ENCODE measurements at regions not wholly inside any gene's neighbourhood (a gene's known extent, or its start where the extent isn't known, plus 50 kb on each side); places are given as distances from the start of the nearest gene placed in this dataset.

DNA sequence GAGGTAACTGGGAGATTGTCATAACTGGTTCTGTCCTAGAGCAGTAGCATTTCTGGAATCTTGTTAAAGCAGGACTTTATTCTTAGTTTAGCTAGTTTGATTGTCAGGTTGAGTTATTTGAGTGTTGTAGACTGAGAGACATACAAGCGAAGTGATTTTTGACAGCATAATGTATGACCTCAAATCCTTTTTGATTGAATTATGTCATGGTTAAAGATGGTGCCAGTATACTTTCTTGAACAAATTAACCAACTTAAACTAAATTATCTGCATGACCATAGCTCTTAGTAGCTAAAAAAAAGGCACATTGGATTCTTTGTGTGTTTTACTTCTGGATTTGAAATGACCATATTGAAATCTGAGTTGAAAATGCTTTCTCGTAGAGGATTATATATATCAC, 626.6 kb downstream of the TMTC2 start:
- TF ChIP-seq, protein P1, sequence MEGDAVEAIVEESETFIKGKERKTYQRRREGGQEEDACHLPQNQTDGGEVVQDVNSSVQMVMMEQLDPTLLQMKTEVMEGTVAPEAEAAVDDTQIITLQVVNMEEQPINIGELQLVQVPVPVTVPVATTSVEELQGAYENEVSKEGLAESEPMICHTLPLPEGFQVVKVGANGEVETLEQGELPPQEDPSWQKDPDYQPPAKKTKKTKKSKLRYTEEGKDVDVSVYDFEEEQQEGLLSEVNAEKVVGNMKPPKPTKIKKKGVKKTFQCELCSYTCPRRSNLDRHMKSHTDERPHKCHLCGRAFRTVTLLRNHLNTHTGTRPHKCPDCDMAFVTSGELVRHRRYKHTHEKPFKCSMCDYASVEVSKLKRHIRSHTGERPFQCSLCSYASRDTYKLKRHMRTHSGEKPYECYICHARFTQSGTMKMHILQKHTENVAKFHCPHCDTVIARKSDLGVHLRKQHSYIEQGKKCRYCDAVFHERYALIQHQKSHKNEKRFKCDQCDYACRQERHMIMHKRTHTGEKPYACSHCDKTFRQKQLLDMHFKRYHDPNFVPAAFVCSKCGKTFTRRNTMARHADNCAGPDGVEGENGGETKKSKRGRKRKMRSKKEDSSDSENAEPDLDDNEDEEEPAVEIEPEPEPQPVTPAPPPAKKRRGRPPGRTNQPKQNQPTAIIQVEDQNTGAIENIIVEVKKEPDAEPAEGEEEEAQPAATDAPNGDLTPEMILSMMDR (optimal IDR thresholded peaks at IDR 0.05 in 1 of 3, IDR thresholded peaks at IDR 0.05 in 1 of 3, conservative IDR thresholded peaks at IDR 0.05 in 1 of 3; ENCODE audit: extremely low read depth in 1 of 3, insufficient read depth in 2 of 3, low read length in 3 of 3): no peak
- no peak for TF ChIP-seq EZH2 (IDR thresholded peaks at IDR 0.05; ENCODE audit: low read length)

All from keratinocyte (primary cell).